H1 (cell line): ENCODE measurements at regions not wholly inside any gene's neighbourhood (a gene's known extent, or its start where the extent isn't known, plus 50 kb on each side); places are given as distances from the start of the nearest gene placed in this dataset.

ENCODE experiments used
- CREB1 ChIP-seq: IDR thresholded peaks from 2 replicates; pipeline ENCODE4 v1.6.1; 2012; ENCODE audit warnings: inconsistent platforms
- CTCF ChIP-seq, 3 experiments: IDR thresholded peaks; 1 replicate in 2 of 3; 2 replicates in 1 of 3; pipeline versions ENCODE4 v1.5.1 to v1.6.1; 2011; ENCODE audit warnings: low read length in 3 of 3, mild to moderate bottlenecking in 3 of 3, inconsistent platforms in 2 of 3, low read depth in 1 of 3, moderate library complexity in 1 of 3; ENCODE audit not compliant: insufficient read depth in 1 of 3; ENCODE audit errors: control extremely low read depth in 1 of 3
- EZH2 ChIP-seq: fragments of 200-600 bp; sonication (generic); IDR thresholded peaks from 2 replicates; pipeline ENCODE4 v1.7.1; 2012; ENCODE audit warnings: low read depth, mild to moderate bottlenecking, moderate library complexity, low read length, inconsistent platforms; ENCODE audit not compliant: severe bottlenecking
- GTF2F1 ChIP-seq: IDR thresholded peaks from 2 replicates; pipeline ENCODE4 v1.6.1; 2012; ENCODE audit warnings: low read depth, low read length, improper control_type of control experiment, borderline replicate concordance
- NANOG ChIP-seq: IDR thresholded peaks from 2 replicates; pipeline ENCODE4 v1.6.1; 2011; ENCODE audit warnings: low read length, low read depth, mild to moderate bottlenecking, inconsistent platforms; ENCODE audit not compliant: insufficient read depth, poor library complexity, severe bottlenecking
- POLR2A ChIP-seq, 2 experiments: IDR thresholded peaks; 1 replicate in 1 of 2; 2 replicates in 1 of 2; pipeline ENCODE4 v1.6.1; 2011; ENCODE audit warnings: low read depth in 2 of 2, low read length in 2 of 2, mild to moderate bottlenecking in 2 of 2; ENCODE audit errors: control extremely low read depth in 1 of 2
- TAF1 ChIP-seq: IDR thresholded peaks from 2 replicates; pipeline ENCODE4 v1.6.1; 2011; ENCODE audit warnings: mild to moderate bottlenecking, low read depth, low read length
- TEAD4 ChIP-seq: IDR thresholded peaks from 2 replicates; pipeline ENCODE4 v1.6.1; 2012; ENCODE audit warnings: low read depth, low read length, inconsistent platforms, mixed read lengths
- TF ChIP-seq, protein P1 (sequence below): IDR thresholded peaks from 2 replicates; pipeline ENCODE4 v1.6.1; 2012; ENCODE audit warnings: low read length, inconsistent platforms
- TF ChIP-seq, protein P2 (sequence below): IDR thresholded peaks from 2 replicates; pipeline ENCODE4 v1.6.1; 2011; ENCODE audit warnings: low read length, improper control_type of control experiment

DNA sequence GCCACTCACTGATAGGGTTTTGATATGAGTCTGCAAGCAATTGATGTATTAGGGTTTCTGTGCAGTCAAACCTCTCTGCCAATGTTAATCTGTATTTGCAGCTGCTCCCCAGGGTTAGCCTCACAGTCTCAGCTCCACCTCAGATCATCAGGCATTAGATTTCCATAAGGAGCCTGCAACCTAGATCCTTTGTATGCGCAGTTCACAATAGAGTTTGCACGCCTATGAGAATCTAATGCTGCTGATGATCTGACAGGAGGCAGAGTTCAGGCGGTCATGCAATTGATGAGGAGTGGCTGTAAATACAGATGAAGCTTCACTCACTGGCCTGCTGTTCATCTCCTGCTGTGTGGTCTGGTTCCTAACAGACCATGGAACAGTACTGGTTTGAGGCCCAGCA is 280.6 kb downstream of the PAPSS1 start:
- TF ChIP-seq POLR2A (IDR thresholded peaks at IDR 0.05; ENCODE audit: control extremely low read depth in 1 of 2, low read depth in 2 of 2, low read length in 2 of 2) (no peak), TAF1 (no peak), GTF2F1 (no peak), NANOG (no peak), CREB1 (no peak), CTCF (IDR thresholded peaks at IDR 0.05; ENCODE audit: control extremely low read depth in 1 of 3, insufficient read depth in 1 of 3, low read depth in 1 of 3, low read length in 3 of 3) (no peak), EZH2 (no peak), TEAD4 (no peak)
- TF ChIP-seq, protein P1, sequence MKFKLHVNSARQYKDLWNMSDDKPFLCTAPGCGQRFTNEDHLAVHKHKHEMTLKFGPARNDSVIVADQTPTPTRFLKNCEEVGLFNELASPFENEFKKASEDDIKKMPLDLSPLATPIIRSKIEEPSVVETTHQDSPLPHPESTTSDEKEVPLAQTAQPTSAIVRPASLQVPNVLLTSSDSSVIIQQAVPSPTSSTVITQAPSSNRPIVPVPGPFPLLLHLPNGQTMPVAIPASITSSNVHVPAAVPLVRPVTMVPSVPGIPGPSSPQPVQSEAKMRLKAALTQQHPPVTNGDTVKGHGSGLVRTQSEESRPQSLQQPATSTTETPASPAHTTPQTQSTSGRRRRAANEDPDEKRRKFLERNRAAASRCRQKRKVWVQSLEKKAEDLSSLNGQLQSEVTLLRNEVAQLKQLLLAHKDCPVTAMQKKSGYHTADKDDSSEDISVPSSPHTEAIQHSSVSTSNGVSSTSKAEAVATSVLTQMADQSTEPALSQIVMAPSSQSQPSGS, result no peak
- TF ChIP-seq, protein P2, sequence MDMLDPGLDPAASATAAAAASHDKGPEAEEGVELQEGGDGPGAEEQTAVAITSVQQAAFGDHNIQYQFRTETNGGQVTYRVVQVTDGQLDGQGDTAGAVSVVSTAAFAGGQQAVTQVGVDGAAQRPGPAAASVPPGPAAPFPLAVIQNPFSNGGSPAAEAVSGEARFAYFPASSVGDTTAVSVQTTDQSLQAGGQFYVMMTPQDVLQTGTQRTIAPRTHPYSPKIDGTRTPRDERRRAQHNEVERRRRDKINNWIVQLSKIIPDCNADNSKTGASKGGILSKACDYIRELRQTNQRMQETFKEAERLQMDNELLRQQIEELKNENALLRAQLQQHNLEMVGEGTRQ, result no peak
